ENCODE measurements at regions not wholly inside any gene's neighbourhood (a gene's known extent, or its start where the extent isn't known, plus 50 kb on each side); places are given as distances from the start of the nearest gene placed in this dataset.
"Not testable (repeated sequence)": the region's sequence is repeated elsewhere in the genome, so short reads cannot be mapped to it uniquely, and the experiment has no call there.

- no peak for TF ChIP-seq EP300 (IDR thresholded peaks at IDR 0.05; ENCODE audit: borderline replicate concordance in 1 of 2, low read depth in 2 of 2, low read length in 2 of 2)
- no peak for TF ChIP-seq ZNF274 (IDR thresholded peaks at IDR 0.05; ENCODE audit: borderline replicate concordance, extremely low read depth, low read length)
- no peak for TF ChIP-seq BRCA1 (IDR thresholded peaks at IDR 0.05; ENCODE audit: low read depth, low read length)
- no peak for TF ChIP-seq NRF1 (IDR thresholded peaks at IDR 0.05; ENCODE audit: low read depth, low read length)
- TF ChIP-seq SP1 (IDR thresholded peaks at IDR 0.05; ENCODE audit: low read depth, low read length): no peak
- no peak for TF ChIP-seq CTBP2 (IDR thresholded peaks at IDR 0.05; ENCODE audit: borderline replicate concordance, insufficient read depth, insufficient read length, low read length)
- no peak for TF ChIP-seq PHF8 (conservative IDR thresholded peaks at IDR 0.05; ENCODE audit: low read depth, low read length)
Observed at GRCh38 chr22:11042116-11042515, 4485.9 kb upstream of the OR11H1 start (continued).

- H3K36me3 ChIP-seq (ENCODE audit: control insufficient read depth in 2 of 4, insufficient read depth in 4 of 4, low read length in 3 of 4); H3K9ac ChIP-seq (replicated peaks in 1 of 4; ENCODE audit: extremely low read depth in 1 of 4, low read depth in 3 of 4, low read length in 3 of 4); H4K20me1 ChIP-seq (replicated peaks in 1 of 2; ENCODE audit: control insufficient read depth in 1 of 2, insufficient read depth in 2 of 2, low read length in 2 of 2); H3K4ac ChIP-seq (replicated peaks; ENCODE audit: insufficient read length, low read depth, low read length); H4K8ac ChIP-seq (ENCODE audit: extremely low read depth, insufficient read depth, low read length); H2BK20ac ChIP-seq (ENCODE audit: low read length); H4K91ac ChIP-seq (replicated peaks; ENCODE audit: insufficient read length, low read length); H2BK120ac ChIP-seq (replicated peaks; ENCODE audit: low read depth, low read length); H3K23me2 ChIP-seq (ENCODE audit: low read depth, low read length); H3K4me1 ChIP-seq (replicated peaks in 1 of 4; ENCODE audit: control insufficient read depth in 3 of 4, insufficient read depth in 4 of 4, low read length in 3 of 4); H3K18ac ChIP-seq (ENCODE audit: extremely low read depth, low read length); H2BK12ac ChIP-seq (ENCODE audit: low read depth, low read length); H3K4me2 ChIP-seq (ENCODE audit: insufficient read depth in 1 of 2, low read depth in 2 of 2, low read length in 2 of 2); H2AFZ ChIP-seq (ENCODE audit: low read length); POLR2A ChIA-PET (ENCODE audit: partially characterized antibody); H2AK5ac ChIP-seq (ENCODE audit: low read depth, low read length); H3K23ac ChIP-seq (ENCODE audit: insufficient read length); DNase-seq (ENCODE audit: low read depth in 1 of 2, low spot score in 2 of 2); H2BK5ac ChIP-seq (ENCODE audit: low read depth, low read length); H2BK15ac ChIP-seq (ENCODE audit: low read length); FAIRE-seq; CTCF ChIA-PET (ENCODE audit: partially characterized antibody); H3K79me2 ChIP-seq (ENCODE audit: control insufficient read depth in 1 of 2, insufficient read depth in 2 of 2, low read length in 2 of 2); H3K14ac ChIP-seq (ENCODE audit: insufficient read length); H3K4me3 ChIP-seq (ENCODE audit: extremely low read depth in 1 of 4, insufficient read depth in 2 of 4, low read depth in 3 of 4, low read length in 4 of 4); H3K27ac ChIP-seq (ENCODE audit: low read depth, low read length); H3K56ac ChIP-seq (replicated peaks; ENCODE audit: insufficient read length, low read depth, low read length); H3K79me1 ChIP-seq (ENCODE audit: low read depth, low read length); H3K27me3 ChIP-seq (replicated peaks in 1 of 4; ENCODE audit: control insufficient read depth in 3 of 4, extremely low read depth in 1 of 4, insufficient read depth in 3 of 4, low read length in 3 of 4); H4K5ac ChIP-seq (ENCODE audit: insufficient read length, low read depth, low read length): not testable (repeated sequence)
- H3K9me3 ChIP-seq (ENCODE audit: insufficient read depth in 2 of 2, low read depth in 1 of 2, low read length in 1 of 2): peaks cover 36 to 59% of the 10 kb centered on the region in 2 experiments
Observed at GRCh38 chr22:11043289-11043688, 4484.7 kb upstream of the OR11H1 start.
